ENCODE measurements at regions not wholly inside any gene's neighbourhood (a gene's known extent, or its start where the extent isn't known, plus 50 kb on each side); places are given as distances from the start of the nearest gene placed in this dataset.

- TF ChIP-seq YY1 (IDR thresholded peaks at IDR 0.05; ENCODE audit: low read depth, low read length) (no peak), CTCF (IDR thresholded peaks at IDR 0.05; ENCODE audit: control extremely low read depth in 1 of 3, insufficient read depth in 1 of 3, low read depth in 1 of 3, low read length in 3 of 3) (no peak), NRF1 (IDR thresholded peaks at IDR 0.05; ENCODE audit: low read depth, low read length) (no peak), RFX5 (IDR thresholded peaks at IDR 0.05; ENCODE audit: borderline replicate concordance, low read depth, low read length) (no peak), POLR2AphosphoS5 (IDR thresholded peaks at IDR 0.05; ENCODE audit: low read depth, low read length) (no peak), EZH2 (IDR thresholded peaks at IDR 0.05; ENCODE audit: low read depth, low read length, severe bottlenecking) (no peak), MAX (IDR thresholded peaks at IDR 0.05) (no peak)
These were observed 60.1 kb upstream of the RMP24 start for GRCh38 chr18:35912332-35912731.
